ENCODE measurements at regions not wholly inside any gene's neighbourhood (a gene's known extent, or its start where the extent isn't known, plus 50 kb on each side); places are given as distances from the start of the nearest gene placed in this dataset.

DNA sequence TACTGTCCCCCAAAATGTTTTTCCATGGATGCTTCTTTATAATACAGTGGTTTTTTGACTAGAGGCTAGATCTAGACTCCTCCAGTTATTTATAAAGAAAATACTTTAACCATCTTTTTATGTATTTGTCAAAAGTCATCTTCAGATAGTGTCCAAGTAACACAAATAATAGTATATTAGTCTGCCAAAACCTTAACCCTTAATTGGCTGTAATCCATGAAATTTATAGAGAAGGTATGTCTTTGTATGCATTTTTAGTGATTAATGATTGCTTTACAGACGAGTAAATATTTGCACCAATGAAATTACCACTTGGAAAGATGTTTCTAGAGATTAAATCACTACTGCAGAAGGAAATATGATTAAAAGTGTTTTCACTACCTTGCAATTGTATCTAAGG, 451.8 kb upstream of the NRXN1 start:
- Mint-ChIP-seq H3K9me3 (no peaks in the 10 kb centered on the region), H3K4me3 (no peak overlapping the region), H3K27me3 (ENCODE audit: low read depth, poor library complexity) (no peaks in the 10 kb centered on the region), H3K36me3 (ENCODE audit: low read depth) (no peaks in the 10 kb centered on the region), H3K27ac (no peak overlapping the region), H3K4me1 (no peaks in the 10 kb centered on the region)
- no peak for DNase-seq
- no peak for TF ChIP-seq CTCF (IDR thresholded peaks at IDR 0.05)

- Mint-ChIP-seq H3K4me3 (no peak overlapping the region), H3K27me3 (ENCODE audit: low read depth, poor library complexity) (no peaks in the 10 kb centered on the region), H3K27ac (no peak overlapping the region), H3K36me3 (ENCODE audit: low read depth) (no peaks in the 10 kb centered on the region), H3K4me1 (no peaks in the 10 kb centered on the region), H3K9me3 (no peaks in the 10 kb centered on the region)
- TF ChIP-seq CTCF (IDR thresholded peaks at IDR 0.05): no peak
- DNase-seq: no peak
These were observed 440.9 kb upstream of the NRXN1 start for GRCh38 chr2:51472783-51473182.

GRCh38 chr2:51472300-51472699, 440.4 kb upstream of the NRXN1 start:
- Mint-ChIP-seq H3K27me3 (ENCODE audit: low read depth, poor library complexity) (no peaks in the 10 kb centered on the region), H3K36me3 (ENCODE audit: low read depth) (no peaks in the 10 kb centered on the region), H3K9me3 (no peaks in the 10 kb centered on the region), H3K4me1 (no peaks in the 10 kb centered on the region), H3K4me3 (no peak overlapping the region), H3K27ac (no peak overlapping the region)
- TF ChIP-seq CTCF (IDR thresholded peaks at IDR 0.05): no peak
- DNase-seq: no peak

GRCh38 chr2:51469102-51469501, 437.2 kb upstream of the NRXN1 start:
- H3K27ac Mint-ChIP-seq: no peak overlapping the region
- H3K4me1 Mint-ChIP-seq: no peaks in the 10 kb centered on the region
- H3K27me3 Mint-ChIP-seq (ENCODE audit: low read depth, poor library complexity): no peaks in the 10 kb centered on the region
- H3K36me3 Mint-ChIP-seq (ENCODE audit: low read depth): no peaks in the 10 kb centered on the region
- no peak overlapping the region for H3K4me3 Mint-ChIP-seq
- DNase-seq: no peak
- no peak for TF ChIP-seq CTCF (IDR thresholded peaks at IDR 0.05)
- H3K9me3 Mint-ChIP-seq: no peaks in the 10 kb centered on the region

DNA sequence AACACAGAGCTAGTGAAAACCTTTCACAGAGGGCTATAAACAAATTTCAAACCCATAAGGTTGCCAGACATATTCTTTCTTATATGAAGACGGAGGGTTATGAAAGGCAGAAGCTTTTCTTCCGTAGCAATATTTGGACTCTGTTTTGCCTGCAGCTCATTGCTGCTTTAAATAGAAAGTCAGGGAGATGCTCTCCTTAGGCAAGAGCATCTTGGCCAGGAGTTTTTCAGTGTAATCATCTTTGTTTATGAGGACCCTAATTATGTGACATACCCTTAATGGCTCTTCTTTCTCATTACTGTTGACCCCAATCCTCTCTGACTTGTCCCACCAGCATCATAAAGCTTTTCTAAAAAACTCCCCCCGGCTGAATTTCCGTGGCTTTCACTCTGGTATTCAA, 433.4 kb upstream of the NRXN1 start:
- TF ChIP-seq CTCF (IDR thresholded peaks at IDR 0.05): no peak
- Mint-ChIP-seq H3K4me3 (no peak overlapping the region), H3K36me3 (ENCODE audit: low read depth) (no peaks in the 10 kb centered on the region), H3K27me3 (ENCODE audit: low read depth, poor library complexity) (no peaks in the 10 kb centered on the region), H3K27ac (no peak overlapping the region), H3K4me1 (no peaks in the 10 kb centered on the region), H3K9me3 (no peaks in the 10 kb centered on the region)
- DNase-seq: no peak

GRCh38 chr2:51454177-51454576, 422.2 kb upstream of the NRXN1 start:
- no peaks in the 10 kb centered on the region for H3K4me1 Mint-ChIP-seq
- H3K36me3 Mint-ChIP-seq (ENCODE audit: low read depth): no peaks in the 10 kb centered on the region
- no peak for DNase-seq
- peaks cover 4% of the 10 kb centered on the region for H3K27me3 Mint-ChIP-seq (ENCODE audit: low read depth, poor library complexity)
- no peak for TF ChIP-seq CTCF (IDR thresholded peaks at IDR 0.05)
- peaks cover 3% of the 10 kb centered on the region for H3K9me3 Mint-ChIP-seq
- no peak overlapping the region for H3K4me3 Mint-ChIP-seq
- H3K27ac Mint-ChIP-seq: no peak overlapping the region
